Stimulated activated CD4-positive, alpha-beta T cell treated with anti-CD3 and anti-CD28 coated beads, Interleukin-12 subunit alpha, Interleukin-12 subunit beta, amount 100 ng/mL, for 4 hours (primary cell): ENCODE measurements at regions not wholly inside any gene's neighbourhood (a gene's known extent, or its start where the extent isn't known, plus 50 kb on each side); places are given as distances from the start of the nearest gene placed in this dataset.

Source experiments
- DNase-seq: peaks from one replicate; pipeline ENCODE4 v3.0.0-alpha.2; 2020

DNA sequence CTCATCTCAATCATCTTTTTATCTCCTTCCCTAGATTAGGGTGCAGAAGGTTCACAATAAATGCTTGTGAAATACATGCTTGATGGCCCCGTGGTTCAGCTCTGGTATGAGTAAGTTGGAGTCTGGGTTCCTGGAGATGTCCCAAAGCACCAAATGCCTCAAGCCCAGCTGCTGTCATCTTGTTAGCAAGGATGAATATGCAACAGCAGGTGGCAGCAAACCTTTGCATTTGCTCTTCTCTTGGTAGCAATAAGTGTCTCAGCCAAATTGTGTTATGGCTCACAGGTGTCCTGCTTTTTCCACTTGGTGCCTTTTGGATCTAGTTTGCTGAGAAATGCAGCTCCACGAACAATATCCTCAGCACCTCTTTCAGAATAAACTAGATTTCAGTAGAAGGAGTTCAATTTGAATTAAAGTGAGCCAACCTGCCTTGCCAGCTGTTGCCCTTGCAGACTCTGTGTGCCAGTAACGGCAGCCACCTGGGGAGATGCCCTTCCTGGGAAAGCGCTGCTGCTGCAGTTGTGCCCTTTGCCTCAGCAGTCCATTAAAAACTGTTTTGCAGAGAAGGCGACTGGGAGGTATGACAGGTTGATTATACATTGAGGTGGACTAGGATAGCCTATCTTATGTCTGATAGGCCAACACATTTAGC is 417.3 kb downstream of the SNAPC1 start:
- no peak for DNase-seq

- DNase-seq: no peak
These were observed 419.4 kb downstream of the SNAPC1 start for GRCh38 chr14:62181591-62181990.

DNA sequence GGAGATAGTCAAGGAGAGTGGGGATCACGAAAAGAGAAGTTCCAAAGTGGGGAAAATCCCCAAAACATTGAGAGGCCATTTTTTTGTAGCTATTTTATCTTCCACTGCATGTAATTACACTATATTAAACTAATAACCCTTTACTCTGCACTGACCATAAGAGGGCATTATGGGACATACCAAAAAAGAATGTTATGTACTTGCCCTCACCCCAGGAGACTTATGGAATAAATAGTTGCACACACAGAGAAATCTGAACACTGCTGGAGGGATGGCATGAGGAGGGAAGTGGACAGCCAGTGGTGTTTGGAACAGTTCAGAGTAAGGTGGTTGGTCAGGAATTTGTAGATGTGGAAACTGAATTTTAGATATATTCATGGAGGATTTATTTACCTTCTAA is 422.9 kb downstream of the SNAPC1 start:
- no peak for DNase-seq

- DNase-seq: no peak
These were observed 425.0 kb downstream of the SNAPC1 start for GRCh38 chr14:62187265-62187664.

DNA sequence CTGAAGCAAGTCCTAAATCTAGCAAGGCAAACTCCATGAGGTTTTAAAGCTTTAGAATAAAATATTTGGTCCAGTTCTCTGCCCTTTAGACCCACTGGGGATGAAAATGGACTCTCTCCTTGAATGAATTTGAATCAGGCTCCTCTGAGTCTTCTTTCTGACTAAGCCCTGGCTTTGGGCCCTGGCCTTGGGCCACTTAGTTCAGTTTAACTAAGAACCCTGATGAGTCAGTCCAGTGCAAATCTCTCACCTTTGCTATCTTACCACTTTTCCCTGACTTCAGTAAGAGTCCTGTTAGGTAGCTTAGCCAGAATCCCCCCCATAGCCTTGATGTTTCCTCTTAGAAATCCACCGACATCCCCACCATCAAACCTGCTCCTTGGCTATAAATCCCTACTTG is 427.5 kb downstream of the SNAPC1 start:
- DNase-seq: no peak

DNA sequence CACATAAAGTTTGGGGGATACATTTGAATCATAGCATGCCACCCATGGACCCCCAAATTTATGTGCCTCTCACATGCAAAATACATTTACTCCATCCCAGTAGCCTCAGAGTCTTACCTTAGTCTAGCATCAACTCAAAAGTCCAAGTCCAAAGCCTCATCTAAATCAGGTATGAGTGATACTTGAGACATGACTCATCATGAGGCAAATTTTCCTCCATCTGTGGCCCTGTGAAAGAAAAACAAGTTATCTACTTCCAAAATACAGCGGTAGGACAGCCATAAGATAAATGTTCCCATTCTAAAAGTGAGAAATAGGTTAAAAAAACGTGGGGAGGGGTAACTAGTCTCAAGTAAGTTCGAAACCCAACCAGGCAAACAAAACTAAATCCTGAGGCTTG is 444.2 kb downstream of the SNAPC1 start:
- no peak for DNase-seq

DNA sequence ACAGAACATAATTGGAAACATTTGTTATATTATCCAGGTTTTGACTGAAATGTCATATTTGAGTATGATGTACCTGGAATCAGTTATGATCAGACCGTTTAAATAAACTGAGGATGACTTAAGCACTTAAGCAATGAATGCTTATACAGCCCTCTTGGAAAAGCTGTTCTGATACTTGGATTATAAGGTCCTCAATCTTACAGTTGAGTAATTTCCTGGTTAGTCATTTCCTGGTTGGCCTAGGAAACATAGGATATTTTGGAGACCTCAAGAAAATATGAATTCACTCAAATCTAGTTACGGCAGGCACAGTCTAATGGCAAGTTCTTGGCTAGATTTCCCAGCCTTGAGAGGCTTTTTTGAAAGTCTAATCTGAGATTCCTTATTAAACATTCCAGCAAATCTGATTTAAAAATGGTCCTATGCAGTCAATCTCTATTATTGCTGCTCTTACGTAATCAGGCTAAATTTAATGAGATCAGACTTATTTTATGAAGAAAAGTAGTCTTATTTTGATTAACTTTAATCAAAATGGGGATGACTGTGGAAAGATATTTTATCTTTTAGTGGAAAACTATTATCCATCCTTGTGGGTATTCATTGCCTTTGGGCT is 447.2 kb downstream of the SNAPC1 start:
- DNase-seq: no peak

DNA sequence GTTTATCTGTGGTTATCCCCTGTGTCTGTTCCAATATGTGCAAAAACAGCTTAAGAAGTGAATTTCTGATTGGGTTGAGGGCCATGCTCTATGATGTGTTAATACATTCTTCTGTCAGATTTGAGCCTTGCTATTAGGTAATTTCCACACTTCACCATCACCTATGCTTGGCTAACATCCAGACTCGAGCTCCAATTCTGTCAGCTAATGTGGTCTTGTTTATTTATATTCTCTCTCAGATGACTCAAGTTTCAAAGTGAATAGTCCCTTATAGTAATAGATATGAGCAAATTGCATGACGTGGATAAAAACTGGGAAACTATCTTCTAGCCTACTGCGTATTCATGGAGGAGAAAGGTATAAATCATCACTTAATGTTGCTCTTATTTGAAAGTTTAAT is 451.3 kb downstream of the SNAPC1 start:
- no peak for DNase-seq

DNA sequence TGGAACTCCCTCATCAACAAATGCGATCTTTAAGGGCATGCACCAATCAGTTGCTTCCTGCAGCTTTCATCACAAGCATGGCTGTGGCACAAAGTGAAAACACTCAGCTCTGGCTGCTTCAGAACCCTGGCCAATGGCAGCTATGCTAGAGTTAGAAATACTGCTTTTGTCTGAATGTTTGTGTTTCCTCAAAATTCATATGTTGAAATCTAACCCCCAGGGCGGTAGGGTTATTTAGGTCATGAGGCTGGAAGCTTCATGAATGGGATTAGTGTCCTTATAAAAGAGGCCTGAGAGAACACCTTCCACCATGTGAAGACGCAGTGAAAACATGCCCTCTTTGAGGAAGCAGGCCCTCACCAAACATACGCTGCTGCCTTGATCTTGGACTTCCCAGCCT is 453.9 kb downstream of the SNAPC1 start:
- no peak for DNase-seq

DNA sequence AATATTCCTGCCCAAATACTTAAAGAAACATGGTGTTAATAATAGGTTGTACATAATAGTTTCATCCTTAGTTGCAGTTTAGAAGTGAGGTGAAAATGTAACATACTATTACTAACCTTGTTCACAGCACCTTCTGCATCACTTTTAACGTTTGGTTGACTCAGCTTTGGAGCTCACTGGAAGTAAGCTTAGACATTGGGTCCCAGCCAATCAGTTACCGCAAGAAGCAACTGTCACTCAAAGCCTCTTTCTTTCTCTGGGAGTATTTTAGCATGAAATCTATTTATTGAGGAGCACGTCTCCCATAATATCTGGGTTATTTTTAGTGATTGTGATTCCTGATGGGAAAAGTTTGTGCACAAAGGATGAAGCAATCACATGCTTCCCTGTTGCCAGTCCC is 472.6 kb downstream of the SNAPC1 start:
- no peak for DNase-seq

GRCh38 chr14:62244221-62244620 is 482.0 kb downstream of the SNAPC1 start:
- DNase-seq: no peak

- DNase-seq: no peak
These were observed 485.0 kb downstream of the SNAPC1 start for GRCh38 chr14:62247266-62247665.

- no peak for DNase-seq
These were observed 489.0 kb downstream of the SNAPC1 start for GRCh38 chr14:62251237-62251636.

DNA sequence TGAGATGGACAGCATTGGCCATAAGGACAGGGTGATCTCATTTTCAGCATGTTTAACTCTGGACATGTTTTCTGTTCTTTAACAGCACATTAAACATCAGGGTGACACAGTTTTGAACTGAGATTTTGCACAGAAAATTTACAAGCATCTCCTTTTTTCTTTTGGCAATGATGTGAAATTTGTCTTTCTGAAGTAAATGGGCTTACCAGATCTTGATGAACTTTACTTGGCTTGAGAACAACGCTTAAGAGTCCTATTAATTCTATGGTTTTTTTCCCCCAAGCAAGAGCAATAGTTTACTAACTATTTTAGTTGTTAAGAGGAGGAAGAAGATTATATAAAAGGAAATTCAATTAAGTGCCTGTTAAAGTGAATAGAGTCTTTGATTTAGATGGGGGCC is 491.0 kb downstream of the SNAPC1 start:
- DNase-seq: no peak

DNA sequence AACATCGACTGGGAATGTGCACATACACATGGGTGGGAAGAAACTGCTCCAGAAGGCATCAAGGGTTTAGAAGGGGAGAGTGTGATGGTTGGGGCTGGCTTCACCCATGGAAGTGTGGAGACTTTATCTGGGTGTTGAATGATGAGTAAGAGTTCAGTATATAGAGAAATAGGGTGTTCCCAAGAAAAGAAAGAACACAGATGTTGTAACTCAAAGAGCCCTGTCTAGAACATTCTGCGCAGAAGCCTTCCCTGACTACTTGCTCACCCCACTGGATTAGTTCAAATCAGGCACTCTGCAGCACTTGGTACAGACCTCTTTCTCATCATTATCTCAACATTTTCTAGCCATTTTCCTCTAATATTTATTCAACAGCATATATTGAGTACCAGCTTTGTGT is 491.7 kb downstream of the SNAPC1 start:
- DNase-seq: no peak

GRCh38 chr14:62269204-62269603 is 507.0 kb downstream of the SNAPC1 start:
- no peak for DNase-seq

GRCh38 chr14:62270236-62270635 is 508.0 kb downstream of the SNAPC1 start:
- no peak for DNase-seq

- DNase-seq: no peak
These were observed 518.1 kb downstream of the SNAPC1 start for GRCh38 chr14:62280366-62280765.

DNA sequence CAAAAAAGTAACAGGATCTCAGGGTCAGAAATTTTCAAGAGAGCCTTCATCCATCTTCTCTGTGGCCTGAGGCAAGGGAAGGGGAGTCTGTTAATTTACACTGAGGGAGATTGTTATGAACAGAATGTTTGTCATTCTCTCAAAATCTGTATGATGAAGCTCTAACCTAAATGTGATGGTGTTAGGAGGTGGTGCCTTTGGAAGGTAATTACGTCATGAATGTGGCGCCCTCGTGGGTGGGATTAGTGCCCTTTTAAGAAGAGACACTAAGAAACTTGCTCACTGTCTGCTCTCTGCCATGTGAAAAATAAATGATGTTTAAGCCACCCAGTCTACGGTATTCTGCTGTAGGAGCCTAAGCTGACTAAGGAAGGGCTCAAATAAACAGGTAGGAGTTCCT is 521.6 kb downstream of the SNAPC1 start:
- no peak for DNase-seq

DNA sequence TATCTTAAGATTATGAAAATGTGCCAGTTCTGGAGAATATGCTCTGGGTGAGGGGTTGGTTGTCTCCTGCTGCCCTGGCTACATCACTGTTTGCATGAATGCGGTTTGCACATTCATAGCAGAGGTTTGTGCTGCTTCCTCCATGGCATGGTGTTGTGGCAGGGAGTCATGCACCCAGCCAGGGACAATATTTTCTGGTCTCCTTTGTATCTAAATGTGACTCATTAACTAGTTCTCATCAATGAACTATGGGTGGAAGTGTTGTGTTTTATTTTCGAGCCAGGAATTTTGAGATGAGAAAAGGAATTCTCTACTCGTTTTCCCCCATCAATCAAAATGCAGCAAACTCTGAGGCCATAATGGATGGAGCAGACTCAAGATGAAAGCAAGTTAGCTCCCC is 527.3 kb downstream of the SNAPC1 start:
- no peak for DNase-seq

GRCh38 chr14:62301080-62301479 is 538.9 kb downstream of the SNAPC1 start:
- no peak for DNase-seq

GRCh38 chr14:62301911-62302310 is 539.7 kb downstream of the SNAPC1 start:
- DNase-seq: no peak

- no peak for DNase-seq
These were observed 541.2 kb downstream of the SNAPC1 start for GRCh38 chr14:62303437-62303836.

- no peak for DNase-seq
These were observed 542.0 kb downstream of the SNAPC1 start for GRCh38 chr14:62304257-62304656.

DNA sequence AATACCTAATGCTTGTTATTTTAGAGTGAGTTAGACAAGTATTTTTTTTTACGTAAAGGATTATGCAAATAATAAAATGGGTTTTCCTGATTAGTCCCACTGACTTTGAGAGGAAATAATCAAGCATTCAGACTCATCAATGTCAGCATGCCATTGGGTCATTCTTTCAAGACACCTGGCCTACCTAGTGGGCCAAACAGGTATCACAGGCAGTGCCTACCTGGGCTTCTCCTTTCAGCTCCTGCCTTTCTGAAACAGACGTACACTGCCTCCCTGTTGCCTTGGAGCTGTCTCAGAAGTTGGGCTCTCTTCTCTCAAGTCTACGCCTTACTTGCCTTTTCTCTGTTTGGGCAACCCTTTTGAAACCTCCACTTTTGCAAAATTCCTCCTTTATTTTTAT is 545.6 kb downstream of the SNAPC1 start:
- no peak for DNase-seq
